DMS79 (cell line): ENCODE measurements at regions not wholly inside any gene's neighbourhood (a gene's known extent, or its start where the extent isn't known, plus 50 kb on each side); places are given as distances from the start of the nearest gene placed in this dataset.

Experiments
- DNase-seq: peaks from one replicate; lab custom pipeline; 2025; lab: John Stamatoyannopoulos, UW

DNA sequence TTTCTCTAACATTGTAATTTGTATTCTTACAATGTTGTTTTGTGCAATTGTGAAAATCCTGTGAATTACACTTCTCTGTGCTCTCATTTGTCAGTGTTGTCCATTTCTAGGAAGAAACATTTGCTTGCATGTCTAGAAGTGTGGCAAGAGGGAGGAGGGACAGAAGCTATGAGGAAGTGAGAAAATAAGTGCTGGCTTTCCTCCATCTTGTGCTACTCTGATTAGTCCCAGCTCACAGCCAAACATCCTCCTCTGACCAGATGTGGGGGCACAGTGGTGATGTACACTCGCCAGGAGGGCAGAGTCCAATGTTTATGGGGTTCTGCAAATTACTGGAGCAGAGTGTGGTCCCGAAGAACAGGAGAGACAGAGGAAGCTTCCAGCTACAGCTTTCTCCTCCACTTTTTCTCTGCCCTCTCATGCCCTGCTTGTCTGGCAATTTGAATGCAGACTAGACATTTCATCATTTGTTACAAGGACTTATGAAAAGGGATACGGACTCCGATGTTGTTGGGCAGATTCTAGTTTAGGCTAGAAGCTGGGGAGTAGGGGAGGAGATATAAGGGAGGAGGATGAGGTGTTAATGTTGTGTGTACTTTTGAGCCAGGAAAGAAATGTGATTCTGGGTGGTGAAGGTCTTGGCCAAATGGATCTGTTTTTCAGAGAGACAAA is 131.0 kb upstream of the C1GALT1 start:
- no peak for DNase-seq

DNA sequence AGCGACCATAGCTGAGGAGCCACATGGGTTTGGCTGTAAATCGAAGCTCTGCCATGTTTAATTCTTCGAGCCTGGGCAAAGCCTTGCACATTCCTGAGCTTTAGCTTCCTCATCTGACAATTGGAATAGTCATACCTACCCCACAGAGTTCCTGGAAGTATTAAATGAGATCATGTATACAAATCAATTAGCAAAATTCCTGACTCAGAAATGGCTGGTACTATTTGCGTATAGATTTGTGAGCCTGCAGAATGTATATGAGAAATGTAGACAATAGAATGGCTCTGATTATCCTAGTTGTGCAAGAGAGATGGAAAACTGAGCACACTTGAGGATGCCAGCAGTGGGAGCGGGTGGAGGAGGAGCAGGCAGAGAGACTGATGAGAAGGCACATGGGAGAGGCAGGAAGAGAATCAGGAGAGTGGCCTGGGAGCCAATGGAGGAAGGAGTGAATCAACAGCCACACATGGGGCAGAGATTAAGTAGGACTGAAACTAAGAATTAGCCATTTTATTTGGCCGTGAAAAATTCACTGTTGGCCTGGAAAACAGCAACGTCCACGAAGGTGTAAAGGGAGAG is 128.0 kb upstream of the C1GALT1 start:
- no peak for DNase-seq

DNA sequence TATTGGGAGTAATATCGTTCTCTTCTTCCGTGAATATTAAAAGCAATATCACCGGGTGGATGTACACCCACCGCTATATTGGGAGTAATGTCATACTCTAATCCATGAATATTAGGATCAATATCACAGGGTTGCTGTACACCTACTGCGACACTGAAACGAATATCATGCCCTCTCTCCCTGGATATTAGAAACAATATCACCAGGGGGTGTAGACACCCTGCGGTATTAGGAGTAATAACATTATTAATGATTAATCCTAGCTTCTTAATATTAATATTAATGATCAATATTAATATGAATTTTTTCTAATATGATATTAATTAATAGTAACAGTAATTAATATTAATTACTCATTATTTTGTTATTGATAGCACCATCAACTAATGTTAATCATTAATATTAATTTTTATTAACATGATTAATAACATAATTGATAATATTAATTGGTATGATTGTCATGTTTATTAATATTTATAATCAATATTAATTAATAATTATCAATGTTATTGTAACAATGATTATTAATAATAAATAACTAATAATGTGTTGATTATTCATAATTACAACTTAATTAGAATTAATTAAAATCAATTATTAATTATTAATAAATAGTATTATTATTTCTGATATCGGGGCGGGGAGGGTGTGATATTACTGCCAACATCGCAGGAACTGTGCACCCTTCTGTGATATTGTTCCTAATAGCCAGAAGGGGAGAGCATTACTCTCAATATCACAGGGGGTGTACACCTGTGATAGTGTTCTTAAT is 121.3 kb upstream of the C1GALT1 start:
- DNase-seq = no peak

DNA sequence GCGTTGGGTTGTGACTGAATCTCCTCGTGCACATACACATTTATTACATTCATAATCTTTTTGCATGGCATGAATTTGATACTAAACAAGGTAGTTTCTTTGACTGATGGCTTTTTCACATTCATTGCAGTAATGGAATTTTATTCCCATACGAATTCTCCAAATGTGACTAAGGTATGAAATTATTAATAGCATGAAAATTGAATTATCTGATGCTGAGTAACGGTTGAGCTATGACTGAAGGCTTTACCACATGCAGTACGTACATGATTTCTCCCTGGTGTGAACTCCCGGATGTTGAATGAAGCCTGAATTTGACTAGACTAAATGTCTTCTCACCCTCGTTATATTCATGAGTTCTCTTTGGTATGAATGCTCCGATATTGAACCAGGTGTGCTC is 104.4 kb upstream of the C1GALT1 start:
- no peak for DNase-seq

DNA sequence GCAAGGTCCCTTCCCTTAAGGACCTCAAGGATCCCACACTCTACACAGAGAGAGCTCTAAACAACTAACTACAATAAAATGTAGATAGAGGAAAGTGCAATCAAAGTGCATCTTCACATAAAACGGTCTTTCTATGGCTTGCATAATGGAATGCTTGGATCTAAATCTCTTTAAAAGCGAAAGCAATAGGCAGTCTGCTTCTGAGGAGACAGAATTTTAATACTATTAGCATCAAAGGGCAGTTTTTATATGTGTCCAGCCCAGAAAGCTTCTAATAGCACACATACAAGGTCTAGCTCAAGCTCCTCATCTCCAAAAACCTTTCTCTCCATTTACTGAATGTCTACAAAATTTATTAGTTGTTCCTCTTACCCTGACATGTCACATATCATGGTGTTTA is 101.5 kb upstream of the C1GALT1 start:
- no peak for DNase-seq

DNA sequence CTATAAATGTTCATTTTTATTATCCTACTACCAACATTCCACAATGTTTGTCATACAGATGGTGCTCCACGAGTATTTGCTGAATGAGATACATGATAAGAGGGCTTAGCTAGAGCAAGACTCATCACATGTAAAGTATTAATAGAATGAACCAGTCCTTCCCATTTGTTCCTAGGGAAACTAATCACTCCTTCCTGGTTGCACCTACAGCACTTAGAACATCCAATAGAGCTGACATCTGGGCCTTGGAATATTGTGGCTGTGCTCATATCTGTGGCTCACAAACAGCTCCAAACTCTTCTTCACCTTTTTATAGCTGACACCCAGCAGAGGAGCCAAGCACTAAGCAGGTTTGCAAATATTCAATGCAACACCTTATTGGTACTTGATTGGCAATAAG is 91.9 kb upstream of the C1GALT1 start:
- DNase-seq = no peak

DNA sequence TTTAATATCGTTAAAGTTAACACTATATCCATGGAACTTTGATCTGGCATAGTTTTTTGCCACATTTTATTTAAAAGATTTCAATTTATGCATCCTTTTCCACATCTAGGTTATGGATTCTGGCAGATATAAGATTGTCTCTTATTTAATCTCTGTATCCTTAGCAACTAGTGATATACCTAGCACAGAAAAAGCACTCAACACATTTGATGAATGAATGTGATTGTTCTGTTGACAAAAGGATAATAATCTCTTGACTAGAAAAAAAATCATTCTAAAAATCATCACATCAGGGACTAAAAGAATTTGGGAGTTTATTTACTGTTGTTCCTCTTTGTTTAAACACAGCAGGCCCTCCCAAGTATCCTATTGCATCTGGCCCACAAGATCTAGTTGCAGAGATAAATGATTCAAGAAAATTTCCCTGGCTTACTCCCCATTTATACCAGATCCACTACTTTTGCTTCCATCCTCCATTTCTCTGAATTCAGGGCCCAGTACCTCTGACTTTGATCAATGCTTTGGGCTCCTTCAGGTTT is 84.0 kb upstream of the C1GALT1 start:
- no peak for DNase-seq

DNA sequence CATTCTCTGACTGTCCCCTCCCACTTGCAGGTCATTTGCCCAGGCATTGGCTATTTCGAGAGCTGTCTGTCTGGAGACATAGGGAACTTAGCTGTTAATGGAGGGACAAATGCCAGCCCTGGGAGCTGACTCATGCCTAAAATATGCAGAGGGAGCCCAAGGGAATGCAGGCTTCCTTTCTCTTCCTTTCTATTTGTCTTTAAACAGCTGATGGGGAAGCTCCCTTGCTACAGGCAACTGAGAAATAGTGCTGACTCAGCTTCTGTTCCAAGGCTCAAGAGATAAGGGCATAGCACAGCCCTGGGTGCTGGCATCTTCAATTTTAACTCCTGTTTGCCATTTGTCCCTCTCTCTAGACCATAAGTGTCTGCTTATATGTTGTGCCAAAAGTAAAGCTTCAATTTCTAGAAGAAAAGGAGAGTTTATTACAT is 82.7 kb upstream of the C1GALT1 start:
- no peak for DNase-seq

DNA sequence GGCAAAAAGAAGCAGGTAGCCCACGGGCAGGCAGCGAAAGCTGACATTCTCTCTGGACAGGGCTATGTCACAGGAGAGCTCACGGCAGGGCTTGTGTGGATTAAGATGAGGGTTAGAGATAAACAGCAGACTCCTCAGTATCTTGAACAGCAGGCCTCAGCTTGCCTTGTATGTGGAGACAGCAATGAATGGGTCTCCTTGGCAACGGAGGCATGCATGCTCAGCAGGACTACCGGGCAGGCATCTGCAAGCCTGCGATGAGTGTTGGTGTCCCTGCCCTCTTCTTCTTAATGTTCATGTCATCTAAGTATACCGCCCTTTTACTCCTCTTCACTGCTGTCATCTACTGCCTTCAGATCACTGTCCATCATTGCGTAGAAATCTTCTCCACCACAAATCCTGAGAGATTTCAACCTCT is 81.9 kb upstream of the C1GALT1 start:
- no peak for DNase-seq

DNA sequence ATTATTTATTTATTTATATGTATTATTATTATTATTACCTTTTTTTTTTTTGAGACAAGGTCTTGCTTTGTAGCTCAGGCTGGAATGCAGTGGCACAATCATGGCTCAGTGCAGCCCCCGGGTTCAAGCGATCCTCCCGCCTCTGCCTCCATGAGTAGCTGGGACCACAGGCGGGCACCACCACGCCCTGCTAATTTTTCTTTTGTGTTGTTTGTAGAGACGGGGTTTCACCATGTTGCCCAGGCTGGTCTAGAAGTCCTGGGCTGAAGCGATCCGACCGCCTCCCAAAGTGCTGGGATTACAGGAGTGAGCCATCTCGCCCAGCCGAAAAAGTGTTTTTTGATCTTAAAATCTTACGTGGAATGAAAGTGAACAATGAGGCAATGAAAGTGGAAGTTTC is 79.4 kb upstream of the C1GALT1 start:
- no peak for DNase-seq

DNA sequence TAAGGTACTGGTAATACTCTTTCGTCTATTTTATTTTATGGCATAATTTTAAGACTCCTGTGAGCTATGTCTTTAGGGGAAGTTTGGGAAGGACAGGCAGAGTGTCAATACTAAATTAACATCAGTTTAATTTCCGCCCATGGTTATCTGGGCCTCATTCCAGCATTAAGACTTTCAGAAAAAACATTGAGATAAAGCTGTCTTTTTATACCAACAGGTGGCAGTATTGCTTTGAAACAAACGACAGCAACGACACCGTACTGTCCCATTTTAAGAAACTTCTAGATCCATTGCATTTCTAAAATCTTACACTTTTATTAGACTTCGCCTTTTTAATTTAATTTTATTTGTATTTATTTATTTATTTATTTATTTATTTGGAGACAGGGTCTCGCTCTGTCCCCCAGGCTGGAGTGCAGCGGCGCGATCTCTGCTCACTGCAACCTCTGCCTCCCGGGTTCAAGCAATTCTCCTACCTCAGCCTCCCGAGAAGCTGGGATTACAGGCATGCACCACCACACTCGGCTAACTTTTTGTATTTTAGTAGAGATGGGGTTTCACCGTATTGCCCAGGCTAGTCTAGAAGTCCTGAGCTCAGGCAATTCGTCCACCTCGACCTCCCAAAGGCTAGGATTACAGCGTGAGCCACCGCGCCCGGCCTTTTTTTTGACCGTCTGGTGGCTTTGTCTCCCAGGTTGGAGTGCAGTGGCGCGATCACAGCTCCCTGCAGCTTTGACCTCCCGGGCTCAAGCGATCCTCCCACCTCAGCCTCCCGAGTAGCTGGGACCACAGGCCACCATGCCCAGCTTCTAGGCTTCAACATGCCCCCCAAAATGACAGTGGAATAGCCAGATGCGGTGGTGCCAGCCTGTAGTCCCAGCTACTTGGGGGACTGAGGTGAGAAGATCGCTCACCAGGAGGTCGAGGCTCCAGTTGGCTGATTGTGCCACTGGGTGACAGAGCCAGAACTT is 78.7 kb upstream of the C1GALT1 start:
- DNase-seq = no peak

DNA sequence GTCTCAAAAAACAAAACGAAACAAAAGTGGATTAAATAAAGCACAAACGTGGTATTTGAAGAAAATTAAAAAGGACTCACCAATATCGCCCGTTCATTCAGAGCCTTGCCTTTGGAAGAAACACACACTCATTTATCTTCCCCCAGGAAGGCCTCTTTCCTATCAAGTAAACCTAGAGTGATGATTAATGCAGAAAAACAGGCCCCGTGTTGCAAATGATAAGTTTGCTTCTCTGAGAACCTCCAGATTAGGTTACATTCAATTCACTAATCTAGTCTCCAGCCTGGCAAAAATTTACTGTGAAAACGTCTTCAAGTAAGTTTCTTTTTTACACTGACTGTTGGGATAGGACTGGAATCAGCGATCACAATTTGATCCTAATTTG is 78.0 kb upstream of the C1GALT1 start:
- DNase-seq = no peak

DNA sequence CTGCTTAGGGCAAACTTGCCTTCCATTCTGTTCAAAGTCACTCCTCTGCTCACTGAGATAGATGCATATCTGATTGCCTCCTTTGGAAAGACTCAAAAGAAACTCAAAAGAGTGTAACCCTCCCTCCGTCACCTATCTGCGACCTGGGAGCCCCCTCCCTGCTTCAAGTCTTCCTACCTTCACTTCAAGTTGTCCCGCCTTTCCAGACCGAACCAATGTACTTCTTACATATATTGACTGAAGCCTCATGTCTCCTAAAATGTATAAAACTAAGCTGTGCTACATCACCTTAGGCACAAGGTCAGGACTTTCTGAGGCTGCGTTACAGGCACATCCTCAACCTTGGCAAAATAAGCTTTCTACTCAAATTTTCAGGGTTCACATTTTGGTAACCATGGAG is 77.4 kb upstream of the C1GALT1 start:
- DNase-seq = no peak

DNA sequence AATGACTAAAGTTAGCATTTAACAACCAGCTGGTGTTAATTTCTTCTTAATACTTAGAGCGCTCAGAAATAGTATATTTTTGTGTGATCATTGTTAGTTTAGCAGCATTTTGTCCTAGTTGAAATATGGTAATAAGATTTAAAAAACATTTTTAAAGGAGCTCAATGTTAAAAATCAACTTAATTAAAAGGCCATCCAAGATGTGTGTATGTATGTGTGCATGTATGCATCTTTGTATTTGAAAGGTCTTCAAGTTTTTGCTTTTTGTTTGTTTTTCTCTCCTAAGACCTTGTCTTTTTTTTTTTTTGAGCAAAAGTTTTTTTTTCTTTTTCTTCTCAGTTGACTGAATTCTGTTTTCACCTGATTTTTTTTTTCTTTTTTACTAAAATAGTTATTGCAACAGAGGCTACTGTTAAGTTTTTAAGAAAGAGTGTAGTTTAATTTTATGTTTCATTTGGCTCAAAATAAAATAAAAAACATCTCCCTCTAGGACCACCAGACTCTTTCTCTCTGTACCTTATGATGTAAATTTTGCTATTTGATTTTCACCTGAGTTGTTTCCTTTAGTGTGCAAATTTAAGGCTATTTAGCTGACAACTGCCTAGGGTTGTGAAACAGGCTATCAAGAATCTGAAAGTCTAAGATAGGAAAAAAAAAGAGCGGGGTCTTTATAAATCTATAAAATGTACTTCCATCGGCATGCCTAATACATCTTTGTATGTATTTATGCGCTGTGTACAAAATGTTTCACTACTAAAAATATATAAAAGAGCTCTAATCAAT is 76.4 kb upstream of the C1GALT1 start:
- no peak for DNase-seq

DNA sequence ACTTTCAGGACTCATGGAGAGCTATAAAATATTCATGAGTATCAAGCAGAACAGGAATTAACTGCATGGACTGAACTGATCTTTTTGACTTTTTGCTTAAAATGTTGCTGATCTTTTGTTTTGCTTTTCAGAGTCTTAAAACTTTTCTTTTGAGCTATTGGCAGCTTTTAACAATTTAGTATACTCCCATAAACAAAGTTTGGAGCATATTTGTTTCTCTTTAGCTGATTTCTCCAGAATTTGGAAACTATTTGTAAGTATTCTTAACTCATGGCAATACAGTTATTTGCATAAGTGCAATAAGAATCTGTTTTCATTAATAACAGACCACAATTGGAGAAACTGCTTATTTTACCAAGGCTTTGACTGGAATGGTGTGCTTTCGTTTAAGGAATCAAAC is 73.4 kb upstream of the C1GALT1 start:
- no peak for DNase-seq

DNA sequence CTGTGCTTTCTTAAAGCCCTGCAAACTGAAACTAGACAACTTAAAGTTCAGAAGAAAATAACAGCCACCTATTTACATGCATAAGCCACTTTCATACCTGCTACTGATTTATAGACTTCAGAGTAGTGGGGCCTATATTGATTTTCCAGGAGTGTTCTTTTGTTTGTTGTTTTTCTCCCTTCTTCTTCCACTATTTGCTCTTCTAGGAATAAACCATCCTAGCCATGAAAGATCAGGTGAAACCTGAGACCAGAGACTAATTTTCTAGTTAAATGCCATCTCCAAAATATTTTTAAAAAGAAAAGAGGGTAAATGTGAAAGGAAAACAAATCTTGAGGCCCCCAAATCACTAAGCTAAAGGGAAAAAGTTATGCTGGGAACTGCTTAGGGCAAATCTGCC is 72.4 kb upstream of the C1GALT1 start:
- DNase-seq = no peak

DNA sequence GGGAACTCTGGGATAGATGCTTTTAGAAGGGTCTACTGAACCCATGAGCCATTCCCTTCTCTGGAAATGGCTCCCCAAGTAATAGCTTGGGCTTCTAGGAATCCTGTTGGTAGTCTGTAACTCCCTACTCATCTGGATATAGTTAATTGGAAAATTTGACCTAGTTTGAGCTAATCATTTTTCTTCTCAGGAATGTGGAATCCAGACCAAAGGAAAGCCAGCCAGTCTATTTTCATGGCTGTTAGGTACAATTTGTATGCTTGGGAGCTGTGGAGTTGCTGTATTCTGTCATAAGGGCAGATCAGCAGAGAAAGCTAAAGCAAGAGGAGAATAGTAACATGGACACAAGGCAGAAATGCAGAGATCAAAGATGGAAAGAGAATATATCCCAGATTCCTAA is 71.6 kb upstream of the C1GALT1 start:
- no peak for DNase-seq

DNA sequence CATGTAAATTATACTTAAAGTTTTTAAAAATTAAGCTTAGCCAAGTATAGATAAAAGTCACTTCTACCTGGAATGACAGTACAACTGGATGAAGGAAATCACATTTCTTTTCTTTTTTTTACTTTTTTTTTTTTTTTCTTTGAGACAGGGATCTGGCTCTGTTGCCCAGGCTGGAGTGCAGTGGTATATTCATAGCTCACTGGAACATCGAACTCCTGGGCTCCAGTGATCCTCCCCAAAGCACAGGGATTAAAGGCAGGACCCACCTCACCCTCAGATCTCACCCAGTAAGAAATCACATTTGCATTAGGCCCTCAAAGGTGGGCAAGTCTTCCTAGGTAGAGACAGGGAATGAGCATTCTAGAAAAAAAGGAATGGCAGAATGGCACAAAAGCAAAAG is 69.5 kb upstream of the C1GALT1 start:
- DNase-seq = no peak

DNA sequence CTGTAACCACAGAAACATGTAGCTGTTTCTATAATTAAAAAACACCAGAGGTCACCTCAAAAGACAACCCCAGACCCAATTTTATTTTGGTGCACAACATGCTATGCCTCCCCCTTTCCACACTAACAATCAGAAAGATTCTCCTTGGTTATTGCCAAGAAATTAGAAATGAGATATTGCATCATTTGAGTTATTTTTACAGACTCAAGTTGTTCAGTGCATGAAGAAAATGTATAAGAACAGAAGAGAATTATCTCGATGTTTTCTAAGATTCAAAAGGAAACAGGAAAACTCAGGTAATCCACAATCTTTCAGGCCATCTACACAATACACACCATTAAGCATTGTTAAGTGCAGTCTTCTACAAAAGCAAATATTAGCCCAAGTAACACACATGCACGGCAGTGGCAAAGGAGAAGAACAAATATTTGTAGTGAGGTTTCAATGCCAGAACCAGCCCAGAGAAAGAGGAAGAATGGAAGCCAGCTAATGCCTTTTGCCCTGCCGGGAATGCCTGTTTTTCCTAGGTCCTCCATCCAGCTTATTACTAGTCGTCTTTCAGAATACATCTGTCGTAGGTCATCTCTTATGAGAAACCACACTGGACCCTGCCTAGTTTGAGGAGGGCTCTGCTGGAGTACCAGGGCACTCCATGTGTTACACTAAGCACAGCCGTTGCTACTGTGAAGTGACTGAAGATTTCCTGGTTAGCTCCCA is 67.6 kb upstream of the C1GALT1 start:
- no peak for DNase-seq

DNA sequence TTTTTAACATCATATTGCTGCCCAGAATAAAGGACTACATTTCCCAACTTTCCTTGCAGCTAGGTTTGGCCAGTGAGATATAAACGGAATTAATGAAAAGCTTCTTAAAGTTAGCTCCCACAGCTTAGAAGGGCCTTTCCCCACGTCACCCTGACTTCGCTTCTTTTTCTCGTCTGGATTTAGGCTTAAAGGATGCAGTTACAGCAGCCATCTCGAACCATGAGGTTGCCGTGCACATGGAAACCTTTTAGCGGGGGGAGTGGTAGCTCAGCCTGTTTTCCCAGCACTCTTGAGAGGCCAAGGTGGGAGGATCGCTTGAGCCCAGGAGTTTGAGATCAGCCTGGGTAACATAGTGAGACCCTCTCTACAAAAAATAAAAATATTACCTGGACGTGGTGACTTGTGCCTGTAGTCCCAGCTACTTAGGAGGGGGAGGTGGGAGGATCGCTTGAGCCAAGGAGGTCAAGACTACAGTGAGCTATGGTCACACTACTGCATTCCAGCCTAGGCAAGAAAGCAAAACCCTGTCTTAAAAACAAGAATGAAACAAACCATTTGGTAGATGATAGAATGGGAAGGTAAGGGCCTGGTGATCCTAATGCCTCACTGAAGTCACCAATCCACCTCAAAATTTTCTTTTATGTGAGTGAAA is 64.3 kb upstream of the C1GALT1 start:
- DNase-seq = no peak
